Stimulated activated memory B cell treated with anti-CD40 and anti-IgM and Interleukin-4, amounts not matched to agents 10 μg/mL and 1 μg/mL and 100 μg/mL, for 72 hours (primary cell): ENCODE measurements at regions not wholly inside any gene's neighbourhood (a gene's known extent, or its start where the extent isn't known, plus 50 kb on each side); places are given as distances from the start of the nearest gene placed in this dataset.
"Not testable (repeated sequence)": the region's sequence is repeated elsewhere in the genome, so short reads cannot be mapped to it uniquely, and the experiment has no call there.

Experiments used
- ATAC-seq: fragments of 150-1000 bp; cut with Tn5 transposase; 2 replicates; pipeline ENCODE4 v1.10.0; 2021
- H3K27ac Mint-ChIP-seq: one replicate; pipeline ENCODE4 v1.8.0; 2022; ENCODE audit warnings: mild to moderate bottlenecking, mixed read lengths
- H3K27me3 Mint-ChIP-seq: one replicate; pipeline ENCODE4 v1.8.0; 2022; ENCODE audit warnings: mixed read lengths
- H3K36me3 Mint-ChIP-seq: one replicate; pipeline ENCODE4 v1.8.0; 2022; ENCODE audit warnings: mixed read lengths
- H3K4me1 Mint-ChIP-seq: one replicate; pipeline ENCODE4 v1.8.0; 2022; ENCODE audit warnings: mixed read lengths
- H3K4me3 Mint-ChIP-seq: one replicate; pipeline ENCODE4 v1.8.0; 2022; ENCODE audit warnings: mild to moderate bottlenecking, moderate library complexity, mixed read lengths
- H3K9me3 Mint-ChIP-seq: one replicate; pipeline ENCODE4 v1.8.0; 2022; ENCODE audit warnings: mixed read lengths

DNA sequence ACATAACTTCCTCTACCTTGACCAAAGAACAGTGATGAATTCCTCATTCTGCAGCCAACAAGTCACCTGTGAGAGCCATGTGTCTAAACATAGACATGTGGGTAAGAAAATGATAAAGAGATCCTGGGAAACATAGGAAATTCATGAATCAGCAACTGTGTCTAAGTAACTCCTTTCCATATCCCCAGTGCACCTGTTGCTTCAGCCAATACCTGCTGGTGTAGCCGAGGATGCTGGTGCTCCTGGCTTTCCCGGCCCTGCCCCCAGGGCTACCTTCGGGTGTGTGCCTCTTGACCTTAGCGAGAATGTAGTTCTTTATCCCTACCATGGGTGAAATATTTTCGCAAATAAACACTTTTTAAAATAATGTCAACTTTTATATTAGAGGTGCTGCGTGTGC lies 114.1 kb downstream of the OR13A1 start:
- no peak overlapping the region for H3K27ac Mint-ChIP-seq
- no peaks in the 10 kb centered on the region for H3K36me3 Mint-ChIP-seq
- no peak overlapping the region for H3K4me3 Mint-ChIP-seq
- no peaks in the 10 kb centered on the region for H3K27me3 Mint-ChIP-seq
- ATAC-seq, result no peak
- no peaks in the 10 kb centered on the region for H3K9me3 Mint-ChIP-seq
- no peaks in the 10 kb centered on the region for H3K4me1 Mint-ChIP-seq

DNA sequence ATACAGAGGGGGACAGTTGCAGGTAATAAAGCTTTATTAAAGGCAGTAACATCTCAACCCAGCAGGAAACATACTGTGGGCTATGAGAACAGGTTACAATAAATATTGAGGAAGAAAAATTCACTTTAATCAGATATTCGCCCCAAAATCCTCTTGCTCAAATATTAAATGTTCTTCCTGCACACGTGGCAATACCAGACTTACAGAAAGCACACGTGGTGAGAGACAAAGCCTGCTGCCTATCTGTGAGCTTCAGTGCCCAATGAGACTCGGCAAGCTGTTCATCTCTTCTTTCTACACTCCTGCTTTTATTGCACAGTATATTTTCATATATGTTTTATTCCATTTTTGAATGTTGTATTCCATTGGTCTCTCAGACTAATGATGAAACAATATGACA lies 113.2 kb downstream of the OR13A1 start:
- H3K27ac Mint-ChIP-seq, result no peak overlapping the region
- peaks cover 6% of the 10 kb centered on the region for H3K27me3 Mint-ChIP-seq
- no peaks in the 10 kb centered on the region for H3K36me3 Mint-ChIP-seq
- H3K4me1 Mint-ChIP-seq, result no peaks in the 10 kb centered on the region
- H3K9me3 Mint-ChIP-seq, result no peaks in the 10 kb centered on the region
- ATAC-seq, result no peak
- H3K4me3 Mint-ChIP-seq, result no peak overlapping the region

DNA sequence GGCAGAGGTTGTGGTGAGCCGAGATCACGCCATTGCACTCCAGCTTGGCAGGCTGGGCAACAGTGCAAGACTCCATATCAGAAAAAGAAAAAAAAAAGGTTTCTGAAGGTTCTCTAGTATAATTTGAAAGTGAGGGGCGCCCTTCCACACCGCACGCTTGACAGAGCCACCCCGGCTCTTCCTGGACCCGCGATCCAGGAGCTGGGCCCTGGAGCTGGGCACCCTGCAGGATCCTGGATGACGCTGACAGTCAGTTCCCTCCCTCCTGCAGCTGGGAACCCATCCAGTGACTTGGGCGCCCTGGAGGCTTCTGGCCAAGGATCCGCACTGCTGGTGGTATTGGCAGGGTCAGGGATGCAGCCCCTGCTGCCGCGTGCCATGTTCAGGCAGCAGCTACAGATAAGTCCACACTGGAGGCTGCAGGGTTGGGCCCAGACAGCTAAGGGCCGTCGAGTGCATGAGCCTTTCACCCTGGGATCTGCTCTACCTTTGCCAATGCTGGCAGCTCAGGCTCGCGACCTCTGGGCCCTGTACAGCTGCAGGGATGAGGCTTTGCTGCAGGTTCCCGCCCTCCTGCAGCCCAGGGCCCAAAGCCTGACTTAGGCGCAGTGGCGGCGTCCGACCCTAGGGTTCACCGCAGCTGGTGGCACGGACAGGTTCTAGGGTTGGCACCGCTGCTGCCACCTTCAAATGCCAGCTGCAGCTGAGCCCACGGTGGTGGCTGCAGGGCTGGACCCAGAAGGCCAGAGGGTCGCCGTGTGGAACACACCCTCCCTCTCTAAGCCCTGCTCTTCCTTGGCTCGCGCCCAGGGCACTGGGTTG lies 110.2 kb downstream of the OR13A1 start:
- Mint-ChIP-seq H3K36me3 (peaks cover 9% of the 10 kb centered on the region), H3K4me1 (no peaks in the 10 kb centered on the region), H3K27ac (no peak overlapping the region), H3K4me3 (no peak overlapping the region), H3K27me3 (peaks cover 34% of the 10 kb centered on the region), H3K9me3 (peaks cover 3% of the 10 kb centered on the region)
- peak; percentile 20 for ATAC-seq

DNA sequence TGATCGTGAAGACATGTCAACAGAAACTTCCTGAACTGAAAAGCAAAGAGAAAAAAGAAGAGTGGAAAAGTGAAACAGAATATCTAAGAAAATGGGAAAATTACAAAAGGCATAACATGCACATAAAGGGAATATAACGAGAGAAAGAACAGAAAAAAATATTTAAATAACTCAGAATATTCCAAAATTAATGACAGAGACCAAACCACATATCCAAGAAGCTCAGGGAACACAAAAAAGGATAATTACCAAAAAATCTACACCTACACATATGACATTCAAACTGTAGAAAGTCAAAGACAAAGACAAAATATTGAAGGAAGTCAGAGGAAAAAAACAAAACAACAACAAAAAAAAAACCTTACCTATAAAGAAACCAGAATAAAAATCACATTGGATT lies 105.5 kb downstream of the OR13A1 start:
- H3K27ac Mint-ChIP-seq, result no peak overlapping the region
- H3K4me1 Mint-ChIP-seq, result no peaks in the 10 kb centered on the region
- peaks cover 3% of the 10 kb centered on the region for H3K9me3 Mint-ChIP-seq
- H3K36me3 Mint-ChIP-seq, result peaks cover 9% of the 10 kb centered on the region
- no peak overlapping the region for H3K4me3 Mint-ChIP-seq
- peaks cover 36% of the 10 kb centered on the region for H3K27me3 Mint-ChIP-seq
- no peak for ATAC-seq

DNA sequence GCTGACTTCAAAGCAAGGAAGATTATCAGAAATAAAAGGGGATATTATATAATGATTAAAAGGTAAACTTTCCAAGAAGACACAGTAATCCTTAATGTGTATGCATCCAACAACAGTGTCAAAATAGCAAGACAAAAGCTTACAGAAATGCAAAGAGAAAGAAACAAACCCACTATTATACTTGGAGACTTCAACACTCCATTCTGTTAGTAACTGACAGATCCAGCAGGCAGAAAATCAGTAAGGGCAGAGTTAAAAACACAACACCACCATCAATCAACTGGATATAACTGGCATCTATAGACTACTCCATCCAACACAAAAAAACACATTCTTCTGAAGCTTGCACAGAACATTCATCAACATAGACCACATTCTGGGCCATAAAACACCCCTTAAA lies 103.8 kb downstream of the OR13A1 start:
- H3K36me3 Mint-ChIP-seq, result peaks cover 9% of the 10 kb centered on the region
- H3K4me1 Mint-ChIP-seq, result no peaks in the 10 kb centered on the region
- H3K27me3 Mint-ChIP-seq, result peaks cover 36% of the 10 kb centered on the region
- no peak overlapping the region for H3K27ac Mint-ChIP-seq
- peaks cover 3% of the 10 kb centered on the region for H3K9me3 Mint-ChIP-seq
- no peak overlapping the region for H3K4me3 Mint-ChIP-seq
- ATAC-seq, result no peak

DNA sequence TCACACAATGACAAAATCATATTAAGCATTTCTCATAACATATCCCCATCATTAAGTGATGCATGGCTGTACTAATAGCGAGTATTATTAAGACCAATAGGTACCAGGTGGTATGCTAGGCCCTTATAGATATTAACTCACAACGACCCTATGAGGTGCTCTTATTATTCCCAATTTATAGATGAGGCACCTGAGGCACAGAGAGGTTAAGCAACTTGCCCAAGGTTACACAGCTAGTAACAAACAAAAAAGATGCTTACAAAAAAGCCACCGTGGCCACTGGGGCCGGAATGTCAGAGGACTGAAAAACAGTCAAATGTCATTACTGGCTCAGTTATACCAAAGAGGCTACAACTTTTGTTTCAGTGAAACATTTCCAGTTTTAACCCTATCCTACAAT lies 96.0 kb downstream of the OR13A1 start:
- Mint-ChIP-seq H3K4me3 (no peak overlapping the region), H3K4me1 (no peaks in the 10 kb centered on the region), H3K27ac (no peak overlapping the region), H3K9me3 (no peaks in the 10 kb centered on the region), H3K36me3 (no peaks in the 10 kb centered on the region), H3K27me3 (no peaks in the 10 kb centered on the region)
- ATAC-seq, result no peak

DNA sequence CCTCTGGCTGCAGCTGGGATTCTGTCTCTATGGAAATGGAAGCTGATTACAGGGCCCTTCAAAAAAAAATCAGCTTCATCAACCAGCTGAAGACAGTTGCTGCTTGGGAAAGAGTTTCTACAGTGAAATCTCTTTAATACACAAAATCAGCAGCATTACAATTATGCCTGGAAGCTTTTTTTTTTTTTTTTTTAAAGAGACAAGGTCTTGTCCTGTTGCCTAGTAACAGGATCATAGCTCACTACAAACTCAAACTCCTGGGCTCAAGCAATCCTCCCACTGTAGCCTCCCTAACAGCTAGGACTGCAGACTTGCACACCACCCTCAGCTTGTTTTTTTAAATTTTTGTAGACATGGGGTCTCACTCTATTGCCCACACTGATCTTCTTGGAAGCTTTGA lies 94.5 kb downstream of the OR13A1 start:
- Mint-ChIP-seq H3K27ac (no peak overlapping the region), H3K36me3 (no peaks in the 10 kb centered on the region), H3K9me3 (no peaks in the 10 kb centered on the region), H3K27me3 (no peaks in the 10 kb centered on the region), H3K4me3 (no peak overlapping the region), H3K4me1 (no peaks in the 10 kb centered on the region)
- ATAC-seq, result no peak

DNA sequence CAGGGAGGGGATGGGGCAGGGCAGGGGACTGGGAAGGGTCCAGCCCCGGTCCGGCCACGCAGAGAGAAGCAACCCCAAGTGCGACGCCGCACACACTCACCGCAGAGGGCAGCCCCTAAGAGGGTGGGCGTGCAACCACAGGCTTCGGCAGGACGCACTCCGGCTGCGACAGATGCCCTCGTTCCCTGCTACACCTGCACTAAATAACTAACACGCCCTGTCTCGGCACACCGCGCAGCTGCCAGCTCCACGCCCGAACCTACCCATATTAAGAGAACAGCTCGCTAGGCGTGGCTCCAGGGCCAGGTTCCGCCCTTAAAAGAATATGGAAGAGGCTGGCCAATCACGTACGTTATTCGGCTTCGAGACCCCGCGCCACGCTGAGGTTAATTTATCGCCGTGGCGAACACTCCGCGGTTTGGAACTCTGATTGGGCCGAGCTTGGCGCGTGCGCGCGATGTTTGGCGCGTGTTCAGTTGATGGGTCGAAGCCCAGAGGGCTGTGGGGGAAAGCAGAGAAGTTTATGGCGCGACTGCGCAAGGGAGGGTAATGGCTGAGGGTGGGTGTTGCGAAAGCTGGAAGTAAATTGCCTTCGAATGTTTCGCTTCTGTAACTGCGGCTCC lies 91.1 kb downstream of the OR13A1 start:
- ATAC-seq, result no peak
- H3K36me3 Mint-ChIP-seq, result peaks cover 5% of the 10 kb centered on the region
- peaks cover 5% of the 10 kb centered on the region for H3K9me3 Mint-ChIP-seq
- no peak overlapping the region for H3K27ac Mint-ChIP-seq
- no peak overlapping the region for H3K4me3 Mint-ChIP-seq
- peaks cover 7% of the 10 kb centered on the region for H3K27me3 Mint-ChIP-seq
- no peaks in the 10 kb centered on the region for H3K4me1 Mint-ChIP-seq

DNA sequence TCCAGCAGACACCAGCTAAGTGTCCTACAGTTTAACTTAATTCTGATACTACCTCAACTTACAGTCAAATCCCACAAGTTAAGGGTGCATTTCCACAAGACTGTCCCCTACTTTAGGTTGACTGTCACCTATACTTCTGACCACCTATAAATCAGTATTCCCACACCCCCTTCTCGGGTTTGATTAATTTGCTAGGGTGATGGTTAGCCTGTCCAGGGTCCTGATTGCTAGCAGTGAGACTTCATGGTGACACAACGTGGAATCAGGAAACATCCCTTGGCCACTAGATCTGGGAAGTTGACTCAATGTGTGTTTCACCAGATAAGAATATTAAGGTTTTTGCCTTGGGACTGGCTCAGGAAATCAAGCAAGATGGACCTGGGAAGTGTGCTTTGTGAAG lies 88.4 kb downstream of the OR13A1 start:
- Mint-ChIP-seq H3K36me3 (peaks cover 17% of the 10 kb centered on the region), H3K4me3 (no peak overlapping the region), H3K4me1 (no peaks in the 10 kb centered on the region), H3K9me3 (peaks cover 13% of the 10 kb centered on the region), H3K27me3 (peaks cover 17% of the 10 kb centered on the region), H3K27ac (no peak overlapping the region)
- ATAC-seq, result no peak

DNA sequence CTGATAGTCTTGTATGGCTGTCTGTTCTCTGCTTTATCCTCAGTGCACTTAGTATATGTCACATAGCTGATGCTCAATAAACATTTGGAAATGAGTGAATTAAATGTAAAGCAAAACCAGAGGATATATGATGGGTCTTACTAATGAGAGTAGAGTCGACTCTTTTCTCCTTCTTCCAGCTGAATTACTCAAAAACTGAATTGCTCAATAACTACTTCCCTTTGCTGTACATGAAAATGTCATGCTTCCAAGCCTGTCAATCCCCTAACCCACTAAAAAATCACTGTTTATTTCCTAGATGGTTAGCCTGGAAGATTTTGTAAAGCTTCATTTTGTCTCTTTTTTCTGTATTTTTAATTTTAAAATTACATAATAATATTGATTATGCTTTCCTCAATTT lies 88.0 kb downstream of the OR13A1 start:
- H3K27ac Mint-ChIP-seq, result no peak overlapping the region
- H3K27me3 Mint-ChIP-seq, result peaks cover 17% of the 10 kb centered on the region
- no peak for ATAC-seq
- peaks cover 13% of the 10 kb centered on the region for H3K9me3 Mint-ChIP-seq
- H3K4me1 Mint-ChIP-seq, result no peaks in the 10 kb centered on the region
- H3K36me3 Mint-ChIP-seq, result peaks cover 17% of the 10 kb centered on the region
- no peak overlapping the region for H3K4me3 Mint-ChIP-seq

DNA sequence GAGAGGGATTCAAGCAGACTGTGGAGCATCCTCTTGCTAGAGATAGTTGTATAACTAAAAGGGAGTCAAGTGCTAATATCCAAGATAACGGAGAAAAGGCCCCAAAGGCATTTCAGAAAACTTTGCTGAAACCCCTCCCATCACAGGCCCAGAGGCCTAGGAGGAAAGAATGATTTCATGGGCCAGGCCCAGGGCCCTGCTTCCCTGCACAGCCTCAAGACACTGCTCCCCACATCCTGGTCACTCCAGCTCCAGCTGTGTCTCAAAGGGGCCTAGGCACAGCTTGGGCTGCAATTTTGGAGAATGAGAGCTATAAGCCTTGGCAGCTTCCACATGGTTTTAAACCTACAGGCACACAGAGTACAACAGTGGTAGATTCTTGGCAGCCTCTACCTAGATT lies 85.6 kb downstream of the OR13A1 start:
- Mint-ChIP-seq H3K36me3 (peaks cover 17% of the 10 kb centered on the region), H3K4me1 (no peaks in the 10 kb centered on the region), H3K4me3 (no peak overlapping the region), H3K27ac (no peak overlapping the region), H3K9me3 (peaks cover 13% of the 10 kb centered on the region), H3K27me3 (peaks cover 17% of the 10 kb centered on the region)
- no peak for ATAC-seq

DNA sequence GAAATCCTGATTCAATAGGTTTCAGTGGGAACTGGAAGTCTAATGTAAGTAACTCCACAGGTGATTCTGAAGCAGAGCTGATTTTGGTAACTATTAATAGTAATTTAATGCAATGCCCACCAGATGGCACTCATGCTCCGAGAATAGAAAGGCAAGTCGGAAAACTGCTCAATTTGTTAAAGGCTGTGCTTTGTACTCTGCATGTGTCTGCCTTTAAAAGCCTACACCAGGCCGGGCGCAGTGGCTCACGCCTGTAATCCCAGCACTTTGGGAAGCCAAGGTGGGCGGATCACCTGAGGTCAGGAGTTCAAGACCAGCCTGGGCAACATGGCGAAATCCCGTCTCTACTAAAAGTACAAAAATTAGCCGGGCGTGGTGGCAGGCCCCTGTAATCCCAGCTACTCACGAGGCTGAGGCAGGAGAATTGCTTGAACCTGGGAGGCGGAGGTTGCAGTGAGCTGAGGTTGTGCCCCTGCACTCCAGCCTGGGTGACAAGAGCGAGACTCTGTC lies 80.1 kb downstream of the OR13A1 start:
- ATAC-seq, result peak; percentile 65
- H3K9me3 Mint-ChIP-seq, H3K27ac Mint-ChIP-seq, H3K4me1 Mint-ChIP-seq, H3K4me3 Mint-ChIP-seq, H3K36me3 Mint-ChIP-seq, H3K27me3 Mint-ChIP-seq: not testable (repeated sequence)

DNA sequence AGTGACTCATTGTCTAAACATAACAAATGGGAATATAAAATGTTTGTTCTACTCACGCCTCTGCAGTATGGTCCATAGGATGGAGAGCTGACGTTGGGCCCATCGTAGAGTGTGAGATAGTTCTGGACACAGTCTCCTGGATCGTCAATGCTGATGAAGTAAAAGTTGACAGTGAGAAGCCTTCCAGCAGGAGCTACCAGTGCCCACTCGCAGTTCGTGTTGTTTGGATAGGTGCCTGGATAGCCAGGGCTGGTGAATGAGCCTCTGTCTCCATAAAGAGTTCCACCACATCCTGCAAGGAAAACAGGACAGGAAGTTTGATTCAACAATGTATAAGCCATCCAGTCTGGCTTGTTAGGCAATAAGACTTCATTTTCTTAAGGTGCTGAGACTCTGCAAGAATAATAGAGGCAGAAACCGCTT lies 79.6 kb downstream of the OR13A1 start:
- Mint-ChIP-seq H3K27ac (no peak overlapping the region), H3K27me3 (no peaks in the 10 kb centered on the region), H3K4me1 (no peaks in the 10 kb centered on the region), H3K9me3 (no peaks in the 10 kb centered on the region), H3K36me3 (no peaks in the 10 kb centered on the region), H3K4me3 (no peak overlapping the region)
- no peak for ATAC-seq

DNA sequence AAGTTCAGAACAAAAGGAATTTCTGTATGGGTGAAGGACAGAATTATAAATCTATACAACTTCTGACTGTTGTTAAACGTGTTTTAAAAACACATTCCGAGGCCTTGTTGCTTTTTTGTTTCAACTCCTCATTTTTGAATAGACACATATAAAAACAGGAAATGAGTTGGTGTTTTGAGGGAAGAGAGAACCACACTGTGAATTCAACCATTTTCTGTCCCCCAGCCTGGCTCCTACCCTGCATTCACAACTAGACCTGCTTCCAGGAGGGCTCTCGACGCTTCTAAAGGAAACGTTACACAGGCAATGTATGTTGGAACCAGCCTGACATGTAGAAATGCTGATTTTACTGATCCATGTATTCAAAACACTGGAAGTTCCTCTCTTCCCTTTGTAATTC lies 76.5 kb downstream of the OR13A1 start:
- Mint-ChIP-seq H3K27ac (no peak overlapping the region), H3K9me3 (no peaks in the 10 kb centered on the region), H3K4me3 (no peak overlapping the region), H3K27me3 (no peaks in the 10 kb centered on the region), H3K4me1 (no peaks in the 10 kb centered on the region), H3K36me3 (no peaks in the 10 kb centered on the region)
- no peak for ATAC-seq

DNA sequence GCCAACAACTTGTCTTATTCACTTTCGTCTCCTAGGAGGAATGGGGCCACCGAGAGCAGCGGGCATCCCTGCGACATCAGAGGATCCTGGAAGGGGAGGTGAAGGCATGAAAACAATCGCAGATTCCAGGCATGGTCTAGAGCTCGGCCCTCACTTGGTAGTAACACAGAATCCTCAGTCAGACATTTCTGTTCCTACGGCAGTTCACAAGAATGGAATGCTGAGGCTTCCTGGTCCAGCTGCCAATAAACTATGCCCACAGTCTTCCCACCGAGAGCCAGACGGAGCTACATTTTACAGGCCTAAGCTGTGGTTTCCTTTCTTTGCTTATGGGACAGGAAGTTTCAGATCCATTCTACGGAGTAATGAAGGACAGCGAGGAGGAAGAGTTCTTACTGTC lies 75.8 kb downstream of the OR13A1 start:
- no peaks in the 10 kb centered on the region for H3K27me3 Mint-ChIP-seq
- no peak overlapping the region for H3K4me3 Mint-ChIP-seq
- ATAC-seq, result no peak
- no peak overlapping the region for H3K27ac Mint-ChIP-seq
- no peaks in the 10 kb centered on the region for H3K9me3 Mint-ChIP-seq
- no peaks in the 10 kb centered on the region for H3K4me1 Mint-ChIP-seq
- no peaks in the 10 kb centered on the region for H3K36me3 Mint-ChIP-seq

DNA sequence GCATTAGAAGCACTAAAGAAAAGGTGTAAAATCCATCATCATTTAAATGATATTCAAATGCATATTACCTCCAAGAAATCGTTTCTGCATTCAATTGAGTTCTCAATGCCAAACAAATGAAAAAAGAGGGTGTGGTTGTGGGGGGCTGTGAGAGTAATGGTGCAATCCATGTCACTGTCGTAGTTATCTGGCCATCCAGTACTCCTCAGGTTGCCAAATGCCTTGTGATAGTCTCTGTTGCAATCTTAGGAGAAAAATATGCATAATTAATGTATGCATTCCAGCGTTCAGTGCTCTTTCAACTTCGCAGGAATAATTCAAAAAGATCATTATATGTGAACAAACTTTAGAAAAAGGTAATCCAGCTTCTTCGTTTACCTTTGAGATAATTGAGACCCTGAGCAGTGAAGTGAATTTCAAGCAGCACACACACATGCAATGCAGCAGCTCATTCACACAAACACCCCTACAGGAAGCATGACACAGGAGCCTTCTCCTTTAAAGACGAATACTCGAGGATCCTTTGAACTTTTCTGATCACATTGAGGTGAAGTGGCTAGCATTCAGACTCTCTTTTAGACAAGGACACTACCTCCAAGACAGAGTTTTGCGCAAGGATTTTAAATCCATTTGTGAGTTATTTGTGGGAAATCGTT lies 73.4 kb downstream of the OR13A1 start:
- no peak overlapping the region for H3K27ac Mint-ChIP-seq
- H3K27me3 Mint-ChIP-seq, result no peaks in the 10 kb centered on the region
- H3K9me3 Mint-ChIP-seq, result no peaks in the 10 kb centered on the region
- no peak for ATAC-seq
- H3K4me3 Mint-ChIP-seq, result no peak overlapping the region
- no peaks in the 10 kb centered on the region for H3K36me3 Mint-ChIP-seq
- no peaks in the 10 kb centered on the region for H3K4me1 Mint-ChIP-seq
